IMR-90 (cell line): ENCODE measurements at regions not wholly inside any gene's neighbourhood (a gene's known extent, or its start where the extent isn't known, plus 50 kb on each side); places are given as distances from the start of the nearest gene placed in this dataset.

Source experiments
- ATAC-seq: fragments of 200-7000 bp; cut with Tn5 transposase; 2 replicates; pipeline ENCODE4 v1.9.1; 2020; ENCODE audit warnings: low read depth, mild to moderate bottlenecking, moderate library complexity
- BruUV-seq: library from RNA; stranded (reverse); fragments of 400-500 nt; replicated peaks from 2 replicates; lab custom pipeline; 2021; lab: Mats Ljungman, UMichigan
- CTCF ChIA-PET: fragments of 300-600 bp; formaldehyde crosslinking; extraction: SDS; loops from one replicate; lab custom pipeline; 2021; ENCODE audit warnings: antibody characterized with exemption; lab: Yijun Ruan, JAX
- POLR2A ChIA-PET: fragments of 300-600 bp; sonication (Branson Sonifier 250); formaldehyde crosslinking; loops from one replicate; lab custom pipeline; 2022; ENCODE audit warnings: antibody characterized with exemption; ENCODE audit not compliant: unreplicated experiment; lab: Charles Lee
- DNase-seq: peaks from one replicate; pipeline ENCODE4 v3.0.0; 2013
- H2AFZ ChIP-seq: replicated peaks from 2 replicates; pipeline ENCODE3; 2013; ENCODE audit warnings: low read length, mild to moderate bottlenecking; ENCODE audit not compliant: poor library complexity
- H2AK5ac ChIP-seq: 2 replicates; pipeline ENCODE4 v1.6.1; 2013; ENCODE audit warnings: low read depth, low read length, inconsistent platforms
- H2AK9ac ChIP-seq: replicated peaks from 2 replicates; pipeline ENCODE3; 2013; ENCODE audit warnings: mild to moderate bottlenecking, low read depth, low read length, moderate library complexity; ENCODE audit not compliant: poor library complexity
- H2BK120ac ChIP-seq: 2 replicates; pipeline ENCODE4 v1.6.1; 2013; ENCODE audit warnings: low read depth, low read length, inconsistent platforms
- H2BK15ac ChIP-seq: 3 replicates; pipeline ENCODE4 v1.6.1; 2013; ENCODE audit warnings: low read depth, low read length, inconsistent platforms
- H2BK20ac ChIP-seq: 2 replicates; pipeline ENCODE4 v1.6.1; 2013; ENCODE audit warnings: low read depth, mild to moderate bottlenecking, inconsistent platforms, low read length, moderate library complexity
- H2BK5ac ChIP-seq: 2 replicates; pipeline ENCODE4 v1.6.1; 2013; ENCODE audit warnings: mild to moderate bottlenecking, low read depth, low read length, inconsistent platforms; ENCODE audit not compliant: poor library complexity, severe bottlenecking
- H3K14ac ChIP-seq: replicated peaks from 2 replicates; pipeline ENCODE4 v1.6.1; 2013; ENCODE audit warnings: low read depth, low read length, inconsistent platforms
- H3K18ac ChIP-seq: 2 replicates; pipeline ENCODE4 v1.6.1; 2013; ENCODE audit warnings: low read depth, low read length, control low read depth
- H3K23ac ChIP-seq: 2 replicates; pipeline ENCODE4 v1.6.1; 2013; ENCODE audit warnings: low read depth, low read length, inconsistent platforms
- H3K27ac ChIP-seq: 2 replicates; pipeline ENCODE4 v1.5.1; 2013; ENCODE audit warnings: mild to moderate bottlenecking, control low read depth, low read length; ENCODE audit not compliant: insufficient read depth
- H3K27me3 ChIP-seq: 2 replicates; pipeline ENCODE4 v1.6.1; 2013; ENCODE audit warnings: low read length; ENCODE audit not compliant: control insufficient read depth, insufficient read depth
- H3K36me3 ChIP-seq: 2 replicates; pipeline ENCODE4 v1.6.1; 2013; ENCODE audit warnings: low read length, mixed read lengths; ENCODE audit not compliant: control insufficient read depth, insufficient read depth
- H3K4ac ChIP-seq: 2 replicates; pipeline ENCODE4 v1.6.1; 2013; ENCODE audit warnings: low read depth, low read length, inconsistent platforms
- H3K4me1 ChIP-seq: 2 replicates; pipeline ENCODE4 v1.6.1; 2013; ENCODE audit warnings: low read length, mixed read lengths; ENCODE audit not compliant: control insufficient read depth, insufficient read depth
- H3K4me2 ChIP-seq: 2 replicates; pipeline ENCODE4 v1.6.1; 2013; ENCODE audit warnings: low read depth, mild to moderate bottlenecking, control low read depth, low read length, moderate library complexity
- H3K4me3 ChIP-seq: 2 replicates; pipeline ENCODE4 v1.5.1; 2013; ENCODE audit warnings: low read depth, mild to moderate bottlenecking, control low read depth, low read length, moderate library complexity; ENCODE audit not compliant: insufficient read depth
- H3K56ac ChIP-seq: 2 replicates; pipeline ENCODE4 v1.6.1; 2013; ENCODE audit warnings: low read length, inconsistent platforms; ENCODE audit not compliant: insufficient read depth; ENCODE audit errors: extremely low read depth
- H3K79me1 ChIP-seq, 2 experiments: 2 replicates each; pipeline ENCODE4 v1.6.1; 2013; ENCODE audit warnings: low read length in 2 of 2, inconsistent platforms in 1 of 2, low read depth in 1 of 2
- H3K9ac ChIP-seq: 2 replicates; pipeline ENCODE4 v1.6.1; 2013; ENCODE audit warnings: low read depth, low read length, control low read depth
- H3K9me1 ChIP-seq: 2 replicates; pipeline ENCODE4 v1.6.1; 2013; ENCODE audit warnings: low read length, inconsistent platforms; ENCODE audit not compliant: insufficient read depth
- H3K9me3 ChIP-seq: 2 replicates; pipeline ENCODE4 v1.6.1; 2013; ENCODE audit warnings: low read length; ENCODE audit not compliant: control insufficient read depth, insufficient read depth
- H4K20me1 ChIP-seq: 2 replicates; pipeline ENCODE4 v1.6.1; 2013; ENCODE audit warnings: low read length, inconsistent platforms; ENCODE audit not compliant: insufficient read depth
- H4K5ac ChIP-seq: 2 replicates; pipeline ENCODE4 v1.6.1; 2013; ENCODE audit warnings: mild to moderate bottlenecking, low read depth, low read length, control low read depth
- H4K8ac ChIP-seq, 2 experiments: 2 replicates each; pipeline ENCODE4 v1.6.1; 2013; ENCODE audit warnings: low read depth in 2 of 2, low read length in 2 of 2, control low read depth in 1 of 2, inconsistent platforms in 1 of 2
- H4K91ac ChIP-seq: 2 replicates; pipeline ENCODE4 v1.6.1; 2013; ENCODE audit warnings: low read depth, low read length, inconsistent platforms; ENCODE audit not compliant: insufficient read depth
- BHLHE40 ChIP-seq: fragments of 150-350 bp; IDR thresholded peaks from 2 replicates; pipeline ENCODE4 v1.6.1; 2016; ENCODE audit warnings: mild to moderate bottlenecking, low read depth, low read length
- CEBPB ChIP-seq: IDR thresholded peaks from 2 replicates; pipeline ENCODE4 v1.6.1; 2012; ENCODE audit warnings: low read depth, low read length, improper control_type of control experiment
- CHD1 ChIP-seq: IDR thresholded peaks from 2 replicates; pipeline ENCODE4 v1.6.1; 2012; ENCODE audit warnings: low read depth, low read length, improper control_type of control experiment
- FOS ChIP-seq: fragments of 150-350 bp; IDR thresholded peaks from 2 replicates; pipeline ENCODE4 v1.6.1; 2016; ENCODE audit warnings: low read depth, low read length
- MAFK ChIP-seq: IDR thresholded peaks from 2 replicates; pipeline ENCODE4 v1.6.1; 2012; ENCODE audit warnings: low read depth, low read length, improper control_type of control experiment
- MAZ ChIP-seq: IDR thresholded peaks from 2 replicates; pipeline ENCODE4 v1.6.1; 2012; ENCODE audit warnings: low read depth, mild to moderate bottlenecking, low read length, improper control_type of control experiment, moderate library complexity, borderline replicate concordance
- NFE2L2 ChIP-seq: fragments of 150-350 bp; IDR thresholded peaks from 2 replicates; pipeline ENCODE4 v1.6.1; 2016; ENCODE audit warnings: low read depth, mild to moderate bottlenecking, low read length
- POLR2A ChIP-seq: IDR thresholded peaks from 2 replicates; pipeline ENCODE4 v1.6.1; 2012; ENCODE audit warnings: mild to moderate bottlenecking, low read depth, low read length
- RAD21 ChIP-seq: IDR thresholded peaks from 2 replicates; pipeline ENCODE4 v1.6.1; 2012; ENCODE audit warnings: low read length, improper control_type of control experiment
- RCOR1 ChIP-seq: IDR thresholded peaks from 2 replicates; pipeline ENCODE4 v1.6.1; 2012; ENCODE audit warnings: mild to moderate bottlenecking, low read length, improper control_type of control experiment; ENCODE audit not compliant: insufficient replicate concordance
- SMC3 ChIP-seq: fragments of 150-350 bp; IDR thresholded peaks from 2 replicates; pipeline ENCODE4 v1.6.1; 2016; ENCODE audit warnings: low read depth, mild to moderate bottlenecking, antibody characterized with exemption, low read length, moderate library complexity
- WGBS, 2 experiments: methylation state at CpG; one replicate each; pipeline versions ENCODE4 v1.1.5 to v1.1.7; 2013; ENCODE audit warnings: missing lambda C conversion rate in 2 of 2; ENCODE audit not compliant: insufficient read length in 1 of 2; ENCODE audit errors: extremely low coverage in 2 of 2; 5-methylcytosine and 5-hydroxymethylcytosine counted together
- dilution Hi-C: fragments of 300-500 bp; cut with HindIII; formaldehyde crosslinking; loops from one replicate; pipeline ENCODE4 v1.14.3; 2018; ENCODE audit warnings: low sequenced_read_pairs; ENCODE audit not compliant: unreplicated experiment
- in situ Hi-C: fragments of 300-500 bp; cut with MboI; formaldehyde crosslinking; loops from 3 replicates; pipeline ENCODE4 v1.14.3; 2019; ENCODE audit warnings: low sequenced_read_pairs, inconsistent platforms, mixed read lengths
- intact Hi-C: fragments of 100-400 bp; cut with micrococcal nuclease; formaldehyde crosslinking; loops from 2 replicates; pipeline ENCODE4 v1.10.0; 2022
- TF ChIP-seq, protein P1 (sequence below): fragments of 150-350 bp; IDR thresholded peaks from 2 replicates; pipeline ENCODE4 v1.6.1; 2016; ENCODE audit warnings: low read depth, mild to moderate bottlenecking, low read length, moderate library complexity, borderline replicate concordance

- TF ChIP-seq BHLHE40 (no peak), POLR2A (no peak), MAFK (no peak), CHD1 (no peak), CEBPB (no peak), RCOR1 (no peak), FOS (no peak), SMC3 (no peak), NFE2L2 (no peak), MAZ (no peak), RAD21 (no peak)
- TF ChIP-seq, protein P1, sequence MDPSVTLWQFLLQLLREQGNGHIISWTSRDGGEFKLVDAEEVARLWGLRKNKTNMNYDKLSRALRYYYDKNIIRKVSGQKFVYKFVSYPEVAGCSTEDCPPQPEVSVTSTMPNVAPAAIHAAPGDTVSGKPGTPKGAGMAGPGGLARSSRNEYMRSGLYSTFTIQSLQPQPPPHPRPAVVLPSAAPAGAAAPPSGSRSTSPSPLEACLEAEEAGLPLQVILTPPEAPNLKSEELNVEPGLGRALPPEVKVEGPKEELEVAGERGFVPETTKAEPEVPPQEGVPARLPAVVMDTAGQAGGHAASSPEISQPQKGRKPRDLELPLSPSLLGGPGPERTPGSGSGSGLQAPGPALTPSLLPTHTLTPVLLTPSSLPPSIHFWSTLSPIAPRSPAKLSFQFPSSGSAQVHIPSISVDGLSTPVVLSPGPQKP: no peak
- Histone ChIP-seq H2AK5ac (no peak overlapping the region), H2AK9ac (no peak overlapping the region), H3K56ac (no peak overlapping the region), H3K18ac (no peak overlapping the region), H3K4ac (no peak overlapping the region), H4K5ac (no peak overlapping the region), H2BK120ac (no peak overlapping the region), H2BK15ac (no peak overlapping the region), H2BK20ac (no peak overlapping the region), H3K23ac (no peak overlapping the region), H3K9me3 (peaks cover 8% of the 10 kb centered on the region; the same call in 1 of the 2 replicates), H3K27me3 (no peaks in the 10 kb centered on the region), H3K27ac (no peak overlapping the region), H3K9ac (no peak overlapping the region), H3K79me1 (no peaks in the 10 kb centered on the region), H4K91ac (no peak overlapping the region), H3K9me1 (no peaks in the 10 kb centered on the region), H3K4me3 (no peak overlapping the region), H3K14ac (no peak overlapping the region), H3K4me2 (no peak overlapping the region), H4K20me1 (no peaks in the 10 kb centered on the region), H2BK5ac (no peak overlapping the region), H2AFZ (no peak overlapping the region), H3K4me1 (no peaks in the 10 kb centered on the region), H3K36me3 (no peaks in the 10 kb centered on the region), H4K8ac (no peak overlapping the region)
- in situ Hi-C loops (no loop called here), intact Hi-C loops (no loop called here), dilution Hi-C loops (no loop called here)
- 33% methylated on average over 1 of the region's 2 CpGs; no CpG with 5 or more reads in 1 of the 2 experiments for WGBS, 2 experiments
- POLR2A ChIA-PET: no interaction called here
- no peak for ATAC-seq
- DNase-seq: no peak
- CTCF ChIA-PET: no interaction called here
- BruUV-seq: no TSS peak
Measured at GRCh38 chr10:56096226-56096517, 264.9 kb downstream of the ZWINT start.
